Loucy (cell line): ENCODE measurements at regions not wholly inside any gene's neighbourhood (a gene's known extent, or its start where the extent isn't known, plus 50 kb on each side); places are given as distances from the start of the nearest gene placed in this dataset.

Source experiments
- H2AFZ ChIP-seq: fragments of 200-600 bp; sonication (generic); 2 replicates; pipeline ENCODE4 v1.6.0; 2016; ENCODE audit warnings: antibody characterized with exemption, mild to moderate bottlenecking, low read length, moderate library complexity
- H3F3A ChIP-seq: fragments of 200-600 bp; 2 replicates; pipeline ENCODE4 v1.6.0; 2016; ENCODE audit warnings: antibody characterized with exemption, low read depth, mild to moderate bottlenecking
- H3K27me3 ChIP-seq: fragments of 200-600 bp; sonication (generic); 2 replicates; pipeline ENCODE4 v1.6.1; 2014; ENCODE audit warnings: low read length, mild to moderate bottlenecking; ENCODE audit not compliant: insufficient read depth, poor library complexity, severe bottlenecking
- H3K36me3 ChIP-seq: fragments of 200-600 bp; sonication (generic); 2 replicates; pipeline ENCODE4 v1.6.1; 2016; ENCODE audit warnings: low read length; ENCODE audit not compliant: insufficient read depth
- H3K4me1 ChIP-seq: fragments of 200-600 bp; sonication (generic); 2 replicates; pipeline ENCODE4 v1.5.1; 2014; ENCODE audit warnings: low read length, mild to moderate bottlenecking; ENCODE audit not compliant: insufficient read depth, poor library complexity, severe bottlenecking
- H3K4me2 ChIP-seq: fragments of 200-600 bp; sonication (generic); 2 replicates; pipeline ENCODE4 v1.6.0; 2014; ENCODE audit warnings: antibody characterized with exemption, low read length, low read depth, mild to moderate bottlenecking; ENCODE audit not compliant: poor library complexity, severe bottlenecking
- H3K4me3 ChIP-seq: fragments of 200-600 bp; sonication (generic); 2 replicates; pipeline ENCODE4 v1.5.1; 2014; ENCODE audit warnings: low read length, mild to moderate bottlenecking, mixed read lengths; ENCODE audit not compliant: poor library complexity, severe bottlenecking
- H3K79me2 ChIP-seq: fragments of 200-600 bp; sonication (generic); 2 replicates; pipeline ENCODE4 v1.6.1; 2014; ENCODE audit warnings: low read length; ENCODE audit not compliant: insufficient read depth
- H3K9ac ChIP-seq: fragments of 200-600 bp; sonication (generic); 2 replicates; pipeline ENCODE4 v1.6.0; 2014; ENCODE audit warnings: mild to moderate bottlenecking, low read depth, low read length, moderate library complexity; ENCODE audit not compliant: poor library complexity, severe bottlenecking
- H3K9me2 ChIP-seq: fragments of 200-600 bp; sonication (generic); replicated peaks from 2 replicates; pipeline ENCODE4 v1.6.1; 2016; ENCODE audit warnings: low read depth, low read length, mixed read lengths
- H3K9me3 ChIP-seq: fragments of 200-600 bp; sonication (generic); 2 replicates; pipeline ENCODE4 v1.6.1; 2014; ENCODE audit warnings: mild to moderate bottlenecking, antibody characterized with exemption, low read length, low read depth; ENCODE audit not compliant: insufficient read depth
- H4K20me1 ChIP-seq: fragments of 200-600 bp; sonication (generic); 2 replicates; pipeline ENCODE4 v1.6.0; 2014; ENCODE audit warnings: antibody characterized with exemption, low read length, mild to moderate bottlenecking; ENCODE audit not compliant: insufficient read depth, poor library complexity, severe bottlenecking
- EZH2phosphoT487 ChIP-seq: fragments of 200-600 bp; IDR thresholded peaks from 2 replicates; pipeline ENCODE4 v1.6.1; 2018; ENCODE audit warnings: antibody characterized with exemption, mild to moderate bottlenecking, moderate library complexity, borderline replicate concordance
- TF ChIP-seq, protein P1 (sequence below): fragments of 200-600 bp; sonication (generic); conservative IDR thresholded peaks from 2 replicates; pipeline ENCODE4 v1.5.1; 2014; ENCODE audit warnings: mild to moderate bottlenecking, antibody characterized with exemption, low read length

DNA sequence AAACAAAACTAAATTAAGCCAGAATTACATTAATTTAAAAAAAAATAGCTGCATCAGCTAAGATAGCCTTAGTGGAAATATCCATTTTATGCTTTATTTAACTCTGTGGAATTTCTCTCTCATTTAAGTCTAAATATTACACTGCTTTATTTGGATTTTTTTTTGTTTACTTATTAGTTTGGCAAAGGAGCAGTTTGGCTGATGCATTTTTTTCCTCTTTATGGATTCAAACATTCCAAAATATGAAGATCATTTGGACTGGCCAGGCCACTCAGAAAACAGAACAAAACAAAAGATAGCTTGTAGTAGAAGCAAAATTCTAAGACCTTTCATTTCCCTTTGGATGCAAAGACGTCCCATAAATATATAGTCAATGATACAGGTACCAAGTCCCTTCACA is 707.3 kb upstream of the UBE2E2 start:
- Histone ChIP-seq H3K27me3 (no peaks in the 10 kb centered on the region), H4K20me1 (no peaks in the 10 kb centered on the region), H3K9me3 (peaks cover 4% of the 10 kb centered on the region; the same call in 1 of the 2 replicates), H3F3A (no peaks in the 10 kb centered on the region), H3K9me2 (no peaks in the 10 kb centered on the region), H3K79me2 (no peaks in the 10 kb centered on the region), H2AFZ (no peak overlapping the region), H3K9ac (no peak overlapping the region), H3K4me1 (peaks cover 7% of the 10 kb centered on the region), H3K4me2 (no peak overlapping the region), H3K36me3 (no peaks in the 10 kb centered on the region), H3K4me3 (no peak overlapping the region)
- no peak for TF ChIP-seq EZH2phosphoT487

DNA sequence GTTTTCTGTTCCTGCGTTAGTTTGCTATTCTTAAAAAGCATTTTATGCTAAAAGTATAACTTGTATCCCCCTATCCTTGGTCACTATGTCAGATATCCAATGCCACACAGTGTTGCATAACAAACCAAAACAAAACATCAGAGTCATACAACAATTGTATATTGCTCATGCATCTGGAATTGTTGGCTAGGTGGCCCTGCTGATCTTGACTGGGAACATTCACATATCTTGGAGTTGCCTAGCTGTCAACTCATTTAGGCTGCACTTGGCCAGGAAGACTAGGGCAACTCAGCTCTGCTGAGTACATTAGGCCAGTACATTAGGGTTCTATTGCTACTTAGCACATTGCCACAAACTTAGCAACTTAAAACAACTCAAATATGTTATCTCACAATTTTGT is 706.5 kb upstream of the UBE2E2 start:
- no peak overlapping the region for H3K4me2 ChIP-seq

DNA sequence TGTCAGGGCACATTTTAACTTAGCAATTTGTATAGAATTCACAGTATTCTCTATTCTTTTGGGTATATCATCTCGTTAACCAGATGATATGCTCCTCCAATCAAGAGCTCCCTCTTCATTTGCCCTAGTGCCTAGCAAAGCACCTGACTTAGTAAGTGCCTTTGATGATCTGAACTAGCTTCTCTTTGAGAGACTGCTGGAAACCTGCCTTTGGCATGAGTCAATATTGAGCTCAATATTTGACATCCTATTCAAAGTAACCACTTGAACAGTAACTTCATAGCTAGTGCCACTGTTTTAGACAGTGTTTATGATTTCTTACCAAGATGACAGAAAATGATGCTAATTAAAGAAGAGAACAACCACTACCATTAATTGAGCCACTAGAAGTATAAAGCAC is 696.3 kb upstream of the UBE2E2 start:
- Histone ChIP-seq H3F3A (no peaks in the 10 kb centered on the region), H3K4me1 (no peaks in the 10 kb centered on the region), H3K9ac (no peak overlapping the region), H3K9me2 (no peaks in the 10 kb centered on the region), H3K9me3 (no peaks in the 10 kb centered on the region), H4K20me1 (no peaks in the 10 kb centered on the region), H2AFZ (no peak overlapping the region), H3K27me3 (no peaks in the 10 kb centered on the region), H3K36me3 (no peaks in the 10 kb centered on the region), H3K79me2 (no peaks in the 10 kb centered on the region), H3K4me3 (no peak overlapping the region), H3K4me2 (no peak overlapping the region)
- no peak for TF ChIP-seq EZH2phosphoT487
- TF ChIP-seq, protein P1, sequence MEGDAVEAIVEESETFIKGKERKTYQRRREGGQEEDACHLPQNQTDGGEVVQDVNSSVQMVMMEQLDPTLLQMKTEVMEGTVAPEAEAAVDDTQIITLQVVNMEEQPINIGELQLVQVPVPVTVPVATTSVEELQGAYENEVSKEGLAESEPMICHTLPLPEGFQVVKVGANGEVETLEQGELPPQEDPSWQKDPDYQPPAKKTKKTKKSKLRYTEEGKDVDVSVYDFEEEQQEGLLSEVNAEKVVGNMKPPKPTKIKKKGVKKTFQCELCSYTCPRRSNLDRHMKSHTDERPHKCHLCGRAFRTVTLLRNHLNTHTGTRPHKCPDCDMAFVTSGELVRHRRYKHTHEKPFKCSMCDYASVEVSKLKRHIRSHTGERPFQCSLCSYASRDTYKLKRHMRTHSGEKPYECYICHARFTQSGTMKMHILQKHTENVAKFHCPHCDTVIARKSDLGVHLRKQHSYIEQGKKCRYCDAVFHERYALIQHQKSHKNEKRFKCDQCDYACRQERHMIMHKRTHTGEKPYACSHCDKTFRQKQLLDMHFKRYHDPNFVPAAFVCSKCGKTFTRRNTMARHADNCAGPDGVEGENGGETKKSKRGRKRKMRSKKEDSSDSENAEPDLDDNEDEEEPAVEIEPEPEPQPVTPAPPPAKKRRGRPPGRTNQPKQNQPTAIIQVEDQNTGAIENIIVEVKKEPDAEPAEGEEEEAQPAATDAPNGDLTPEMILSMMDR: no peak

More for the DNA sequence above, 706.5 kb upstream of the UBE2E2 start:
- Histone ChIP-seq H3K9ac (no peak overlapping the region), H3K27me3 (no peaks in the 10 kb centered on the region), H4K20me1 (no peaks in the 10 kb centered on the region), H3K4me3 (no peak overlapping the region), H3K4me1 (peaks cover 1% of the 10 kb centered on the region), H3K9me3 (peaks cover 7% of the 10 kb centered on the region; the same call in 1 of the 2 replicates), H3K36me3 (no peaks in the 10 kb centered on the region), H3K79me2 (no peaks in the 10 kb centered on the region), H3F3A (no peaks in the 10 kb centered on the region), H3K9me2 (no peaks in the 10 kb centered on the region), H2AFZ (no peak overlapping the region)
- TF ChIP-seq, protein P1: no peak
- no peak for TF ChIP-seq EZH2phosphoT487

DNA sequence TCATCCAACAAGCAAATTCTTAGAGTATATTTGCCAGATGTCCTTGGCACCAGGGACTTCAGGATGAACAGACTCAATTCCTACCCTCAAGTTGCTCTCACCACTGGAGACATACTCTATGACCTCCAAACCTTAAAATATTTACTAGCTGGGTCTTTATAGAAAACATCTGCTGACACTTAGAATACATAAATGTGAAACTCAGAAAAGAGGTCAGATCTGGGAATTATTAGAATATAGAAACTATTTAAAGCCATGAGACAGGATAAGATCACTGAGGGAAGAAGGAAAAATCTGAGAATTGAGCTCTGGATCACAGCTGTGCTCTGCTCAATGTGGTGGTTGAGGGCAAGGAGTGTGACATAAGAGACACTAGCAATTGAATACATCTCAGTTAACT is 695.4 kb upstream of the UBE2E2 start:
- Histone ChIP-seq H3F3A (no peaks in the 10 kb centered on the region), H3K9me3 (no peaks in the 10 kb centered on the region), H2AFZ (no peak overlapping the region), H3K9me2 (no peaks in the 10 kb centered on the region), H3K79me2 (no peaks in the 10 kb centered on the region), H3K9ac (no peak overlapping the region), H3K4me2 (no peak overlapping the region), H3K36me3 (no peaks in the 10 kb centered on the region), H4K20me1 (no peaks in the 10 kb centered on the region), H3K27me3 (no peaks in the 10 kb centered on the region), H3K4me1 (no peaks in the 10 kb centered on the region), H3K4me3 (no peak overlapping the region)
- TF ChIP-seq EZH2phosphoT487: no peak
- TF ChIP-seq, protein P1: no peak
